Fibroblast of the conjunctiva (primary cell): ENCODE measurements at regions not wholly inside any gene's neighbourhood (a gene's known extent, or its start where the extent isn't known, plus 50 kb on each side); places are given as distances from the start of the nearest gene placed in this dataset.

ENCODE experiments used
- DNase-seq: peaks from one replicate; pipeline ENCODE4 v3.0.0-alpha.2; 2010; ENCODE audit warnings: low read depth

DNA sequence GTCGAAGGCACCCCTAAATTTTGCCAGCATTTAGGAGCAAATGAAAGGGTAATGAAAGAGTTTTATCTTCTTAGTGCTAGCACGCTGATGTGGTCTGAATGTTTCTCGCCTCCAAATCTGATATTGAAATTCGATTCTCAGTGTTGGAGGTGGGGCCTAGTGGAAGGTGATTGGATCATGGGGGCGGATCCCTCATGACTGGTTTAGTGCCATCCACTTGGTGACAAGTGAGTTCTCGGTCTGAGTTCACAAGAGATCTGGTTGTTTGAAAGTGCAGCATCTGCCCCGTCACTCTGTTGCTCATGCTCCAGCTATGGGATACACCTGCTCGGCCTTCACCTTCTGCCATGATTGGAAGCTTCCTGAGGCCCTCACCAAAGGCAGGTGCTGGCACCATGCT lies 75.1 kb upstream of the ZBTB40 start:
- DNase-seq, result no peak

DNA sequence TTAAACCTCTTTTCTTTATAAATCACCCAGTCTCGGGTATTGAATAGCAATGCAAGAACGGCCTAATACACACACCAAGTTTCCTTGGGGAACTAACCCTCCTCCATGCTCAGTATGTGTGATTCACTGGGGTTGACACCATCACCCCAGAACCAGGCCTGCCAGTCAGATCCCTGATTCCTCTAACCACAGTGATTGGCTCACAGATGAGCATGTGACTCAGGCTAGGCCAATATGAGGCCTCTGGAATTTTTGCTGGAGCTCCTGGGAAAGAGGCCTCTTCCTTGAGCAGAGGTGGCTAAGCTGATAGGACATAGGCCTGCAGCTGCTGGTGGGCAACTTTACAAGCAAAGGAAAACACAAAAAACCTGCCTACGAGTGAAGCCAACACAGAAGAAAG lies 74.7 kb upstream of the ZBTB40 start:
- no peak for DNase-seq

- no peak for DNase-seq
These were observed 72.1 kb upstream of the ZBTB40 start for GRCh38 chr1:22379566-22379965.

DNA sequence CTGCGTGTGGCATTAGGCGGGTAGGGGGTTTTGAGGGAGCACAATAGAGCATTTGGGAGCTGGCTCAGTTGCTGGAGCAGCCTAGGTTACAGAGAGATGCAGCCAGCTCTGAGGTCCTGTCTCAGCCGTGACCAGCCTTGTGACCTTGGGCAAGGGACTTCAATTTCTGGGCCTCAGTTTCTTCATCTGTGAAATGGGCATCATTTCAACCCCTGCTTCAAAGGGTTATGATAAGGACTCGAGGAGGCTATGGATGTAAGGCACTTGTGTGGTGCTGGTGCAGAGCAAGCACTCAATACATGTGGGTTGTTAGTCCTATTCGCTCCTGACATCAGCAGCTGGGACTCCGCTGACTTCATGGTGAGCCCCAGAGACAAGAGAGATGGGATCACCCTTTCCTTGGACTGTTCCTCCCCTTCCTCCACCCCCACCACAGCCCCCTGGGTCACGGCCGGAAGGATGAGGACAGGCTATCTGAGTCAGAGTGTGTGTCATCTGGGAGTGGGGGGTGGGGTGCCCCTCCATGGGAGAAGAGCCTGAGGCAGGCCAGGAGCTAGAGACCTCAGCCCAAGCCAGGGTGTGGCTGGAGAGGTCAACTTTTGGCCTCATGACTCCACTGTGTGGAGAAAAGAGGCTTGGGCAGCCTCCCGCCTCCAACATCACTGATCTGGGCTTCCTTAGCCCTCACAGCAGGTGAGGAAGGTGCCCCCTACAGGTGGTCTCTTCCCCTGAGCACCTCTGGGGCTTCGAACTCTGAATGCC lies 71.4 kb upstream of the ZBTB40 start:
- no peak for DNase-seq

- DNase-seq, result no peak
These were observed 67.9 kb upstream of the ZBTB40 start for GRCh38 chr1:22383526-22384294.

DNA sequence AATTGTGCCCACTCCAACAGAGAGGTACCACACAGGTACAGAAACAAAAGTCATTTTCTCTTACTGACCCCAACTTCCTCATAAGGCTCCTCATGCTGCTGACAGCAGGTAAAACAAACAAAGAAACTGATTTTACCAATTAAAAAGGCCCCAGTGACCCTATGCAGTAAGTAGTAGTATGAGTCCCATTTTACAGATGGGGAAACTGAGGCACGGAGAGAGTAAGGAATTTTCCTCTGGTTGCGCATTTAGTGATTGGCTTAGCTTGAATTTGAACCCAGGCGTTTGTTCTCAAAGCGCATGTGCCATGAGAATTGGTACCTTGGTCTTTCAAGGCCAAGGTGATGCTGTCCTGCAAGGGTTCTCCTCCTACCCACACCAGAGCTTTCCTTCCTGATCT lies 66.1 kb upstream of the ZBTB40 start:
- no peak for DNase-seq

DNA sequence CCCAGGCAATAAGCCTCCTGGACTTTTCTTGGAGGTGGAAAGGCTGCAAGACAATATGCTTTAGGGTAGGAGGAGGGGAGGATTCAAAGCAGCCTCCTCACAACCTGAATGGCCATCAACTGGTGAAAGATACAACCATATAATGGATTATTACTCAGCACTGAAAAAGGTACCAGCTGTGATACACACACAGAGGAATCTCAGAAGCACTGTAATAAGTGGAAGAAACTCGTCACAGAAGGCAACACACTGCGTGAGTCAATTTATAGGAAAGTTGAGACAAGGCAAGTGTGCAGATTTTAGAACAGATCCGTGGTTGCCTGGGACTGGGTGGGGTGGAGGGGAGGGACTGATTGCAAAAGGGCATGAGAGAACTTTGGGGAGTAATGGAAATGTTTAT lies 64.9 kb upstream of the ZBTB40 start:
- DNase-seq, result no peak

GRCh38 chr1:22387919-22388580 lies 63.6 kb upstream of the ZBTB40 start:
- DNase-seq, result no peak

DNA sequence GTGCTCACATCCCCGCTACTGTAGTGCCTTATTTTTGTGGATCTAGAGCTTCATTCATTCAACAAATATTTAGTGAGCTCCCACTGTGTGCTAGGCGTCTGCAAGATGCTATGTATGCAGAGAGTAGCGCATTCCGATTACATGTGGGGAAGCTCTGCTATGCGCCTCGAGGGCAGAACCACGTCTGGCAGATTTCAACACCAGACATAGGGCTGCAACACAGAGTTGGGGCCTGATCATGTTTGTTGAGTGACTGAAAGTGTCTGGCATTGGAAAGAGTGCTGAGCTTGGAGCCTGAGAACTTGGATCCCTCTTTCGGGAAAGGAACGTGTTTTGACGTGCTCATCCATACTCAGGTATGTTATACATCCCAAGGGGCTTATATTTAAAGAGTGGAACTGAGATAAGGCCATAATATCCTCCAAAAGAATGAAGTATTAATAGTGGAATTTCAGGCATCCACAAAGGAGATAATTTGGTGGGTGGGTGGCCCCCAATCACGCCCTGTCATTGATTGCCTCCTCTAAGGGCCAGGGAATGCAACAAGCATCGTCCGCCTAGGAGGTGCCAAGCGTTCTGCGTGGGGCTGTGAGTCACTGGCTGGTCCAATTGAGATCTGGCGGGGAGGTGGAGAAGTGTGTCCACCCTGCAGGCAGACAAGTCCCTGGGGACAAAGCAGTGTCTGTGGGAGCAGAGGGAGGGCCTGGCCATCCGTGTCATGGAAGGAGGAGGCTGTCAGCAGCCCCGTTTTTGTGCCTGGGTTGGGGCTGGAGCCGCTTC lies 62.8 kb upstream of the ZBTB40 start:
- DNase-seq, result peak; percentile 16

- no peak for DNase-seq
These were observed 58.1 kb upstream of the ZBTB40 start for GRCh38 chr1:22393587-22393986.

GRCh38 chr1:22398656-22399420 lies 52.8 kb upstream of the ZBTB40 start:
- no peak for DNase-seq

DNA sequence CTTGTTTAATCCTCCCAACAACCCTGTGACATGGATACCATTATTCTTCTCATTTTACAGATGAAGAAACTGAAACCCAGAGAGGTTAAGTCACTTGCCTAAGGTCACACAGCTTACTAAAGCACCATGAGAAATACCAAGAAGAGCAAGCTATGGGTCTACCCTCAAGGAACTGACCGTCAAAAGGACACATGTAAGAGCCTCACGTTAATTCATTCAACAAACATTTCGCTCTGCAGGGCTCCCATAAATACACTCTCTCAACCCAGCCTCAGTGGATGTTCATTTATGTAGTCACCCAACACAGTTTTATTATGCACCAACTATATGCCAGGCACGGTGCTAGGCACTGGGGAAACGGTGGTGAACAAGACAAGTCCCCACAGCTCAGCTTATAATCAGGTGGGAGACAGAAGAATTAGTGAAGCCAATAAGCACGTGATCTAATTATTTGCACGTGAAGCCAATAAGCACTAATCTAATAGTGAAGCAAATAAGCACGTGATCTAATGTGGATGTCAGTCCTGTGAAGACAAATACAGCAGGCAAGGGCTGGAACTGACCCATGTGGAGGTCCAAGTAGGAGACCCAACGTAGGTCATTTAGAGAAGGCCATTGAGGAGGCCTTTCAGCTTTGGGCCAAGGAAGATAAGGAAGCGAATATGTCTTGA lies 52.1 kb upstream of the ZBTB40 start:
- no peak for DNase-seq
